ENCODE measurements at regions not wholly inside any gene's neighbourhood (a gene's known extent, or its start where the extent isn't known, plus 50 kb on each side); places are given as distances from the start of the nearest gene placed in this dataset.
"Not testable (repeated sequence)": the region's sequence is repeated elsewhere in the genome, so short reads cannot be mapped to it uniquely, and the experiment has no call there.

DNA sequence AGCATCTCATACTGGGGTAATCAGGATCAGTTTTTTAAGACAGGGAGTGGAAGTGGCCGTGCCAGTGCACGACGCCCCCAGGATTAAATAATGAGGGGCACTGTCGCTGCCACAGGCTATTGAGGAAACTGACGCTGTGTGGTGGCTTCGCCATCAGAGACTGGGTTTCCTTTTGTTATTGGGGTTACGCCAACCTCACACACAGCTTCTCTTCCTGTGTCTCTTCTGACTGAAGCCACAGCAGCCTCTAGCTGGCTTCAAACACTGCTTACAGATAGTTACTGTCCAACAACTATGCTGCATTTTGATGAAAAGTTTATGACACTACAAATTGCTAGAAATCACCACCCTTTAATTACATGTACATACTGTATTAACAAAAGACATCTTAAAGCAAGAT, 521.9 kb upstream of the SALL3 start:
- no peak for DNase-seq (ENCODE audit: low read depth)

GRCh38 chr18:78458356-78458755, 521.3 kb upstream of the SALL3 start:
- no peak for DNase-seq (ENCODE audit: low read depth)

DNA sequence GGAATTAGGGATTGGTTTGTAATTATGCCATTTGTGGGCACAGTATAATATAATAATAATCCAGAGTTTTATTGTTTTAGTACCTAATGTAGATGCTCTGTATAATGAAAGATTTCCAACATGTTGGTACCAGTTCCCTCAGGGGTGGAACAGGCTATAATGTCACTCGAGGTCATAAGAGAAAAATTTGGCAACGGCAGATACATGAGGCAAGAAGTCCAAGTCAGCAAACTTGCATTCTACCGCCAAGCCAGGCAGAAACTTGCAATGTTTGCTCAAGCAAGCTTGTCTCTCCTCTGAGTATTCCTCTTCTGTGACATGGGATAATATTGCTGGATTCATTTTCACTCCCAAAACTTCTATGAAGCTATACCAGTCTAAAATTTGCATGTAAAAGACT, 520.0 kb upstream of the SALL3 start:
- DNase-seq (ENCODE audit: low read depth) = no peak

DNA sequence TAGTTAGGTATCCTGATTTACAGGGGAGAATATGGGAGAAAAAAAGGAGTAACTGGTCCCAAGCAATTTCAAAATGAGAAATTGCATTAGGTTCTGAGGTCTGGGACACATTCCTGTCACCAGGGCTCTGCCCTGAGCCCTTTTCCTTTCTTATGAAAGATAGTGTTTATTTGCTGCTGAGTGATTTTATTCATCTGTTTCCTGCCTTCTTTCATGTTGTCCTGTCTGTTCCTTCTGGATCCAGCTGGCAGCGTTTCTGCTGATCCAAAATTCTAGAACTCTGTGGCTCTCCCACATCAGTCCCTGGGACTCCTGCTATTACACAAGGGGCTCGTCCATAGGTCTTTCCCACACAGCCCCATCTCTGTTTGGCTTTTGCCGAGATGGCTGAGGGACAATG, 519.1 kb upstream of the SALL3 start:
- no peak for DNase-seq (ENCODE audit: low read depth)

GRCh38 chr18:78473563-78473962, 506.1 kb upstream of the SALL3 start:
- no peak for DNase-seq (ENCODE audit: low read depth)

- DNase-seq (ENCODE audit: low read depth) = no peak
These were observed 501.8 kb upstream of the SALL3 start for GRCh38 chr18:78477840-78478239.

DNA sequence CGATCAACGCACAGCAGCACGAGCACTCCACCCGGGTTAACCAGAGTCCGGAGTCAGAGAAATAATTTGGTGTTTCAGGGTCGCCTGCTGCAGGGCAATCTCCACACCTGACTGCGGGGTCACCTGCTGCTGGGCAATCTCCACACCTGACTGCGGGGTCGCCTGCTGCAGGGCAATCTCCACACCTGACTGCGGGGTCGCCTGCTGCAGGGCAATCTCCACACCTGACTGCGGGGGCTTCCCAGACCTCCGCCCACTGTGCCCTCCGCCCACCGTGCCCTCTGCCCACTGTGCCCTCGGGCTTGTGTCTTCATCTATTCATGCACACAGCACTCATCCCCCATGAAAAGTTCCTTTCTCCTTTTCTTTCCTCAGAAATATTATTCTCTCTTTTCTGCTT, 500.2 kb upstream of the SALL3 start:
- no peak for DNase-seq (ENCODE audit: low read depth)

DNA sequence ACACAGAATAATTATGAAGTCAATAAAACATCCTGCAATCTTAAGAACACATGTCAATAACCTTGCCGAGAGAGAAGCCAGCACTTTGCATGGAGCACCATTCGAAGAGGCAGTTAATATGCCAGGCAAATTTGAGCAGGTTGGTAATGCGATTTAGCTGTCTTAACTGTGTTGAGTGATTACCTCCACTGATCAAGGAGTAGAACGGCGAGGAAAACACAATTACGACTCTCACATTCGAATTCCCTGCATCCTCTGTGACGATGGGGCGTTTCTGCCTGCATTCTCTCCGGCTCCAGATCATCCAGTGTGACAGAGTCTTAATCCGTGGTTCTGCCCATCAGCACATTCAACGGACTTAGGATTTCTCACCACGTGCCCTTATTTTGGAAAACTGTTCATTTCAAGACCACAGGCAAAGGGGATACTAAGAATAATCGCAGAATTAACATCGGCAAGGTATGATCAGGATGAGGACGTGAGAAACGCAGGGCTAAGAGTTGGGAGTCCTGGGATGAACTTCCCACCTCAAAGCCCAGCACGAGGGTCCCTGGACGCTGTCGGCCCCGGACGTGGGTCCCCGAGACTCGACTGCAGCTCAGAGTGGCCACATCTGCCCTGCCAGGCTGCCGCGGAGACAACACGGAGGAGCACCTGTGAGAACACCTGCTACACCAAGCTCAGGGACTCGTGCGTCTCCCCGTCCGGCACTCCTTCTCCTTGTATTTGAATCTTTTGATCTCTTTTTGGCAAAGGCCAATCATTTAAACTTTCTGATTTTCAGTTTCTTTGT, 499.2 kb upstream of the SALL3 start:
- no peak for DNase-seq (ENCODE audit: low read depth)

GRCh38 chr18:78482378-78482777, 497.2 kb upstream of the SALL3 start:
- DNase-seq (ENCODE audit: low read depth) = no peak

GRCh38 chr18:78487649-78488048, 492.0 kb upstream of the SALL3 start:
- DNase-seq (ENCODE audit: low read depth) = no peak

DNA sequence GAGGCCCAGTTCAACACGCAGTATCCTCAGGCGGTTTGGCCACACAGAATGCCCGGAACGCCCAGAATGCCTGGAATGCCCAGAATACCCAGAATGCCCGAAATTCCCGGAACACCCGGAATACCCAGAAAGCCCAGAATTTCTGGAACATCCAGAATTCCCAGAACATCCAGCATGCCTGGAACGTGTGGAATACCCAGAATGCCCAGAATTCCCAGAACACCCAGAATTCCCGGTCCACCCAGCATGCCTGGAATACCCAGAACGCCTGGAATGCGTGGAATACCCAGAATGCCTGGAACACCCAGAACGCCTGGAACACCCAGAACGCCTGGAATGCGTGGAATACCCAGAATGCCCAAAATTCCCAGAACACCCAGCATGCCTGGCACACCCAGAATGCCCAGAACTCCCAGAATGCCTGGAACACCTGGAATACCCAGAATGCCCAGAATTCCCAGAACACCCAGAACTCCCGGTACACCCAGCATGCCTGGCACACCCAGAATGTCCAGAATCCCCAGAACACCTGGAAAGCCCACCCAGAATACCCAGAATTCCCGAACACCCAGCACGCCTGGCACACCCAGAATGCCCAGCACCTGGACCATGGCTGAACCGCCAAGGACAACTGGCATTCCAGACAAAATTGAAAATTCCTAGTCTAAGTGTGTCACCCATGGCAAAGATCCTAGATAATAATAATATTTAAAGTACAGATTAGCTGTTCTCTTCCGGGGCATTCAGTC, 487.4 kb upstream of the SALL3 start:
- DNase-seq (ENCODE audit: low read depth) = no peak

GRCh38 chr18:78492813-78493371, 486.7 kb upstream of the SALL3 start:
- no peak for DNase-seq (ENCODE audit: low read depth)

GRCh38 chr18:78493490-78493889, 486.1 kb upstream of the SALL3 start:
- DNase-seq (ENCODE audit: low read depth) = not testable (repeated sequence)

DNA sequence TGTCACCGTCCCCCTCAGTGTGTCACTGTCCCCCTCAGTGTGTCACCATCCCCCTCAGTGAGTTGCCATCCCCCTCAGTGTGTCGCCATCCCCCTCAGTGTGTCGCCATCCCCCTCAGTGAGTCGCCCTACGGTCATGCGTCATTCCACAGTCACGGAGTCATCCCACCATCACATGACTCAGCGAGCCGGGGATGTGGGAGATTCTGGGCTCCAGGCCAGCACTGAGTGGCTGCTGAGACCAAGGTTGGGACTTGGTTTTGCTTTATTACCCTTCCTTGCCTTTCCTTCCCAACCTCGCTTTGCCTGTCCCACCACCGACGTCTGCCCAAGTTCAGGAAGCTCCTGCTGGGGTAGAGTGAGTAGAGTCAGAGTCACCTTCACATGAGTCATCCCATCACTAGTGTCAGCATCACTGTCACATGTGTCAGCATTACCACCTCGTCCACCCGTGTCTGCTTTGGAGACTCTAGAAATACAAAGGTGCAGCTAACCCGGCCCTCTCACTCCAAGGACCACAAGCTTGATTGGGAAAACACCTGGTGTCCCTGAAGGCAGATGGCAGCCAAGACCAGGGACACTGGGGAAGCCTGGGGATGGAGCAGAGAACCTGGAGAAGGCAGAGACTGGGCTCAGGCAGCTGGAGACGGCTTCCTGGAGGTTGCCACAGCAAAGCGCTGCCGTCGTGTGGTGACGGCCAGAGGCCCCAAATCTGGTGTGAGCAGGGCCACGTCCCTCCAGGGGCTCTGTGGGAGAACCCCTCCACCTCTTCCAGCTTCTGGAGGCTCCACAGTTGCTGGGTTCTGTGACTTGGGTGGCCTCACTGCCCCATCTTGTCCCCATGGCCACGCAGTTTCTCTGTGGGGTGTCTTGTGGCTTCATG, 485.2 kb upstream of the SALL3 start:
- DNase-seq (ENCODE audit: low read depth) = no peak

DNA sequence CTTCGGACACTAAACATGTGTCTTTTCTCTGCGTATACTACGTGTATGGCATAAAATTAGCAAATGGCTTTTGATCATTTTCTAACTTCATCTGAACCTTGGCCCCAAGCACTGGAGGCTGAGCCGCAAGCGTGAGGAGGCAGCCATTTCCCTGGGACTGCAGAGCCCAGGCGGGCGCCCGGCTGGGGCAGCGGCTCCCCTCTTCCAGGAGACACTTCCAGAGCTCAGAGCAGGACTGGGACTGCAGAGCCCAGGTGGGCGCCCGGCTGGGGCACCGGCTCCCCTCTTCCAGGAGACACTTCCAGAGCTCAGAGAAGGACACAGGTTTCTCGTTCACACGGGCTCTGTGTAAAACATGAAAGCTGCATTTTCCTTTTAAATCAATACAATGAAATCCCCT, 484.1 kb upstream of the SALL3 start:
- no peak for DNase-seq (ENCODE audit: low read depth)

GRCh38 chr18:78496079-78496478, 483.5 kb upstream of the SALL3 start:
- DNase-seq (ENCODE audit: low read depth) = no peak

- DNase-seq (ENCODE audit: low read depth) = no peak
These were observed 482.0 kb upstream of the SALL3 start for GRCh38 chr18:78497641-78498040.

GRCh38 chr18:78499586-78499985, 480.0 kb upstream of the SALL3 start:
- no peak for DNase-seq (ENCODE audit: low read depth)

GRCh38 chr18:78501251-78501650, 478.4 kb upstream of the SALL3 start:
- DNase-seq (ENCODE audit: low read depth) = no peak

GRCh38 chr18:78503129-78503528, 476.5 kb upstream of the SALL3 start:
- DNase-seq (ENCODE audit: low read depth) = no peak

GRCh38 chr18:78505851-78506461, 473.7 kb upstream of the SALL3 start:
- DNase-seq (ENCODE audit: low read depth) = no peak

- no peak for DNase-seq (ENCODE audit: low read depth)
These were observed 472.4 kb upstream of the SALL3 start for GRCh38 chr18:78507217-78507616.
